ENCODE measurements at regions not wholly inside any gene's neighbourhood (a gene's known extent, or its start where the extent isn't known, plus 50 kb on each side); places are given as distances from the start of the nearest gene placed in this dataset.
"Not testable (repeated sequence)": the region's sequence is repeated elsewhere in the genome, so short reads cannot be mapped to it uniquely, and the experiment has no call there.

- TF ChIP-seq CTCF (IDR thresholded peaks at IDR 0.05; ENCODE audit: extremely low read depth, insufficient read depth, missing control alignments): no peak
- in situ Hi-C loops (cut with MboI; ENCODE audit: low pct_unique_long_range_greater_than_20kb, low sequenced_read_pairs, unreplicated experiment): no loop called here
- no peak for DNase-seq (ENCODE audit: low spot score)
These were observed 58.2 kb upstream of the RBM47 start for GRCh38 chr4:40687676-40688389.

GRCh38 chr4:40688446-40689095, 58.9 kb upstream of the RBM47 start:
- TF ChIP-seq CTCF (IDR thresholded peaks at IDR 0.05; ENCODE audit: extremely low read depth, insufficient read depth, missing control alignments): no peak
- in situ Hi-C loops (cut with MboI; ENCODE audit: low pct_unique_long_range_greater_than_20kb, low sequenced_read_pairs, unreplicated experiment): no loop called here
- no peak for DNase-seq (ENCODE audit: low spot score)

- in situ Hi-C loops (cut with MboI; ENCODE audit: low pct_unique_long_range_greater_than_20kb, low sequenced_read_pairs, unreplicated experiment): no loop called here
- no peak for DNase-seq (ENCODE audit: low spot score)
- TF ChIP-seq CTCF (IDR thresholded peaks at IDR 0.05; ENCODE audit: extremely low read depth, insufficient read depth, missing control alignments): no peak
These were observed 55.8 kb upstream of the NSUN7 start for GRCh38 chr4:40693946-40694345.

- in situ Hi-C loops (cut with MboI; ENCODE audit: low pct_unique_long_range_greater_than_20kb, low sequenced_read_pairs, unreplicated experiment); DNase-seq (ENCODE audit: low spot score): not testable (repeated sequence)
These were observed 52.3 kb upstream of the NSUN7 start for GRCh38 chr4:40697476-40697875.

GRCh38 chr4:40698733-40699132, 51.0 kb upstream of the NSUN7 start:
- in situ Hi-C loops (cut with MboI; ENCODE audit: low pct_unique_long_range_greater_than_20kb, low sequenced_read_pairs, unreplicated experiment): no loop called here
- DNase-seq (ENCODE audit: low spot score): no peak
- TF ChIP-seq CTCF (IDR thresholded peaks at IDR 0.05; ENCODE audit: extremely low read depth, insufficient read depth, missing control alignments): no peak

- in situ Hi-C loops (cut with MboI; ENCODE audit: low pct_unique_long_range_greater_than_20kb, low sequenced_read_pairs, unreplicated experiment): loop anchor here (25.0 kb wide), 2 partner anchors 137 to 362 kb away; partner anchors contain the start of gene CHRNA9
- DNase-seq (ENCODE audit: low spot score): no peak
These were observed 50.1 kb upstream of the NSUN7 start for GRCh38 chr4:40699648-40700047.

More at GRCh38 chr4:40699648-40700047, 50.1 kb upstream of the NSUN7 start:
- no peak for TF ChIP-seq CTCF (IDR thresholded peaks at IDR 0.05; ENCODE audit: extremely low read depth, insufficient read depth, missing control alignments)
